Activated T-cell treated with anti-CD3 and anti-CD28 coated beads, Interleukin-2, amount 50 U/mL, for 24 hours (primary cell): ENCODE measurements at regions not wholly inside any gene's neighbourhood (a gene's known extent, or its start where the extent isn't known, plus 50 kb on each side); places are given as distances from the start of the nearest gene placed in this dataset.
A peak's percentile ranks its signal among the peaks of the same experiment; 100 is the strongest.

Experiments used
- DNase-seq: peaks from one replicate; pipeline ENCODE4 v3.0.0-alpha.2; 2020
- H3K27ac Mint-ChIP-seq: 2 replicates; pipeline ENCODE4 v1.8.0; 2020; ENCODE audit warnings: mild to moderate bottlenecking, mixed read lengths
- H3K27me3 Mint-ChIP-seq: 2 replicates; pipeline ENCODE4 v1.8.0; 2020; ENCODE audit warnings: mixed read lengths
- H3K36me3 Mint-ChIP-seq: 2 replicates; pipeline ENCODE4 v1.8.0; 2020; ENCODE audit warnings: low read depth, mixed read lengths
- H3K4me1 Mint-ChIP-seq: 2 replicates; pipeline ENCODE4 v1.8.0; 2020; ENCODE audit warnings: low read depth, mixed read lengths
- H3K4me3 Mint-ChIP-seq: 2 replicates; pipeline ENCODE4 v1.8.0; 2020; ENCODE audit warnings: mild to moderate bottlenecking, moderate library complexity, mixed read lengths
- H3K9me3 Mint-ChIP-seq: 2 replicates; pipeline ENCODE4 v1.8.0; 2020; ENCODE audit warnings: mixed read lengths

DNA sequence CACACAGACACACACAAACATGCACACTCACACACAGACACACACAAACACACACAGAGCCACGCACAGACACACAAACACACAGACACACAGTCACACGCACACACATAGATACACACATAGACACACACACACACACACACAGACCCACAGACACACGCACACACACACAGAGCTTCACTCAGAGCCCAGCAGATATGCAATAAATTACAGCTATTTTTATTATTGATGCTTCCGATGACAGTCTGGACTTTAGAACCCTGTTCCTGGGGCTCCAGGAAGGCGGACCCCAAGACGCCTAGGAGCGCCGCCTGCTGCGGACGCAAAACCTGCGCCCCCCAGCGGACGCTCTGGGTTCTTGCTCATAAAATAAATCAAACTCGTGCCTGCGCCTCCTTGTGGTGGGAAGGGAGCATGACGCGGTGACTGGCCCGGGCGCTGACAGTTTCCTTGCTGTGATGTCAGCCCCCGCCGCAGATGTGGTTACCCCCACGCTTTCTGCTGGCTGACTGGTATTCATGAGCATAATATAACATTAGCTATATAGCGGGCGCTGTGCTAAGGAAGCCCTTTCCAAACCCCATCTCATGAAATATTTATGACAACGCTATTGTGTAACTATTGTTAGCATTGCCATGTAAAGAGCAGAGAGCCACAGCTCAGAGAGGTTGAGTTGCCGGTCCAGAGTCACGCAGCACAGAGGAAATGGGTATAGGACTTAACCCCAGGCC is 64.4 kb upstream of the TM9SF2 start:
- Mint-ChIP-seq H3K27ac (peak overlapping the region; percentile 89), H3K9me3 (no peaks in the 10 kb centered on the region), H3K36me3 (no peaks in the 10 kb centered on the region), H3K4me3 (peak overlapping the region; percentile 50), H3K4me1 (peaks cover 69% of the 10 kb centered on the region), H3K27me3 (peaks cover 9% of the 10 kb centered on the region)
- peak; percentile 97 for DNase-seq

GRCh38 chr13:99439048-99439447 is 62.2 kb upstream of the TM9SF2 start:
- Mint-ChIP-seq H3K9me3 (no peaks in the 10 kb centered on the region), H3K4me1 (peaks cover 47% of the 10 kb centered on the region), H3K36me3 (no peaks in the 10 kb centered on the region), H3K27ac (no peak overlapping the region), H3K27me3 (peaks cover 9% of the 10 kb centered on the region), H3K4me3 (no peak overlapping the region)
- DNase-seq, result no peak

DNA sequence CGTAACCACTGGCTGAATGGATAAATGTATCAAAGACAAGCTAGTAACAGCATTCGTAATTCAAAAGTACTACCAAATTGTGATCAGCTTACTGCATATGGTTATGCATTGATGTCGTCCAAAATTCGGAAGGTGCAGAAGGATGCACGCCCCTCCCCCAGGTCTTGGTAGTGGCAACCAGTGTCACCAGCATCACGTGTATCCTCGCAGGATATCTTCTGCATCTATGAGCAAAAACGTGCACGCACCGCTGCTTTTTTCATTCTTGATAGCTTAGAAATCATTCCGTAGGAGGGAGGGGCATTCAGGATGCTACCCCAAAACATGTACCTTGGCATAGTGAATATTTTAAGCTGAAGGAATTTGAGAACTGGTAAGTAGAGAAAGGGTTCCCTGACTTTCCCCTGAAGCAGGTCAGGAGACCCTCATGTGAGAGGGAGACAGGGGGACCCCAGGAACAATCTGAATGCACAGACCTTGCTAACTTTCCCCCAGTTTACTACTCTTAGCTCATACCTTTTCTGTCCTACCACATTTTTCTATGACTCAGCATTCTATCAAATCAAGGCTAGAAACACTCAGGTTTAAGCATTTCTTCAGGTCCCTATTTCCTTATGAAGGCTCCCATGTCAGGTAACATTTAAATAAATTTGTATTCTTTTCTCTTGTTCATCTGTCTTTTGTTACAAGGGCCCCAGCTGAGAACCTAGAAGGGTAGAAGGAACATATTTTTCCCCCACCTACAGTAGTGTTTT is 61.2 kb upstream of the TM9SF2 start:
- no peak for DNase-seq
- Mint-ChIP-seq H3K27ac (no peak overlapping the region), H3K9me3 (no peaks in the 10 kb centered on the region), H3K4me3 (no peak overlapping the region), H3K36me3 (no peaks in the 10 kb centered on the region), H3K27me3 (peaks cover 9% of the 10 kb centered on the region), H3K4me1 (peaks cover 39% of the 10 kb centered on the region)

DNA sequence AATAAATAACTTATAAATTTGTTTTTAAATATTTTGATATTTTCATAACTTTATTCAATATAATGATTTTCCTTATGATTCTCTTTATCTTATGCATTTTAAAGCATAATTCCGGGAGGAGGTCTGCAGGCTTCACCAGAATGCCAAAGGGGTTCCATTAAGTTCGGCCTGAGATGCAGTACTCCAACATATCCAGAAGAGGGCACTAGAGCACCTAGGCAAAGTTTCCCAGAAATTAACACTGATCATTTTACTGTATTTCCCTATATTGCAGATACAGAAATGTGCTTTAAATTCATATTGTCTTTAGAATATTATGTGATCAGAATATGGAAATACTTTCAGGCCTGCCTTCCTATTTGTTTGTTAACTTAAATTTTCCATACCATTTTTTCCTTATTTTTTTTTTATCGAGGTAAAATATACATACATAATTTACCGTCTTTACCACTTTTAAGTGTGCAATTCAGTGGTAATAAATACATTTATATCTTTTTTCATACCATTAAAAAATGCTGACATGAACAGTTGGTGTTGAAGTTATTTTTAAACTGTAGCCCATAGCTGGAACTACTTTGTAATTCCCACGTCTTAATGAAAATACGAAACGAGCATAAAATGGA is 58.9 kb upstream of the TM9SF2 start:
- H3K9me3 Mint-ChIP-seq, result no peaks in the 10 kb centered on the region
- H3K4me3 Mint-ChIP-seq, result no peak overlapping the region
- H3K27me3 Mint-ChIP-seq, result peaks cover 9% of the 10 kb centered on the region
- peaks cover 15% of the 10 kb centered on the region for H3K4me1 Mint-ChIP-seq
- DNase-seq, result no peak
- H3K36me3 Mint-ChIP-seq, result no peaks in the 10 kb centered on the region
- no peak overlapping the region for H3K27ac Mint-ChIP-seq

DNA sequence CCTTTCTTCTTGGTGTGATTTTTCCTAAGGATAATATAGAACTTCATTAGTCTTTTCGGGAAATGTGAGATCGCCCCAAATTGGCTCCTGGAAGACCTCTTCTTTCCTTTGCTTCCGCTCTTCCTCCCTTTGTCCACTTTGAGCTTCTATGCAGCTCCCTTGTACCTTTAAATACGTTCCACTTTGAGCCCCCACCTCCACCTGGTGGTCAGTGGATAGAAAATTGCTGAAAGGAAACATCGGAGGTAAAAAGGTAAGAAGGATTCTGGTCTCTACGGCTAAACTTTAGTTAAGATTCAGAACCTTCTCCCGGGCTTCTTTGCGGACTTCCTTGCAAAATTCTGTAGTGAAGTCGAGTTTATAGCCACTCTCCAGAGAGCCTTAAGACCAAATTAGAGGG is 55.0 kb upstream of the TM9SF2 start:
- H3K4me1 Mint-ChIP-seq, result peaks cover 8% of the 10 kb centered on the region
- DNase-seq, result no peak
- no peak overlapping the region for H3K27ac Mint-ChIP-seq
- H3K4me3 Mint-ChIP-seq, result no peak overlapping the region
- H3K36me3 Mint-ChIP-seq, result no peaks in the 10 kb centered on the region
- no peaks in the 10 kb centered on the region for H3K9me3 Mint-ChIP-seq
- H3K27me3 Mint-ChIP-seq, result no peaks in the 10 kb centered on the region

DNA sequence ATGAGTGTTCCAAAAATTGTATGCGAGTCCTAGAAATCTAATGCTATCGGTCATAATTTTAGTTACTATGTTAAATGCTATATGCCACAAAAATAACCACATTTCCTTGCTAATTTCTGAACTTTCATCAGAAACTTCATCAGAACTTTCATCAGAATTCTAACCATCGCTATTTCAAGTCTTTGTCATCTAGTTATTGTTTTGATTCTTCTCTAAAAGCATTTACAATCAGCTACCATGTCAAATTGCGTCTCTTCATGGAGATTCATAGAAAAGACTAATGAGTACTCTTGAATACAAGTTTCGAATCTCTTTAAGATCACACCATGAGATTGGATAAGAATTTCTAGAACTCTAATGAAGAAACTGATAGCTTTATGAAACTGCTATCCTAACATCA is 52.7 kb upstream of the TM9SF2 start:
- Mint-ChIP-seq H3K27ac (peak overlapping the region; percentile 75), H3K27me3 (no peaks in the 10 kb centered on the region), H3K4me3 (no peak overlapping the region), H3K4me1 (peaks cover 17% of the 10 kb centered on the region), H3K36me3 (no peaks in the 10 kb centered on the region), H3K9me3 (no peaks in the 10 kb centered on the region)
- DNase-seq, result no peak

DNA sequence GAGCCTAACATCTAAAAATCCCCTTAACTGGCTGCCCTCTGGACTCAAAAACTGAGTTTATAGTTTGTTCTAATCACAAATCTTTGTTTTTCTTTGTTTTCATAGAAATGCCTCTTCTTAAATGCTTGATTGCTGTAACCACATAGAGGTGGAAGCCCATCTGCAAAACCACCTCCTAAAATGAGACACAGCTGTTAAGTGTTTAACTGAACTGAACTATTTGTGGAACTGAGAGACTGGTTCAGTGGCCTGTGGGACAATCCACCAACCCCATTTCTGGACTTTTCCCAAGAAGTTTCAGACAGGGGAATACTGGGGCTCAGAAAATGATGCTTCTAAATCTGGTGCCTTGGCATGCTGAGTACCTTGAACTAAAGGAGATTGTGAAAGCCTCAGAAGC is 50.9 kb upstream of the TM9SF2 start:
- no peaks in the 10 kb centered on the region for H3K36me3 Mint-ChIP-seq
- no peak overlapping the region for H3K27ac Mint-ChIP-seq
- H3K9me3 Mint-ChIP-seq, result peaks cover 7% of the 10 kb centered on the region
- no peak overlapping the region for H3K4me3 Mint-ChIP-seq
- H3K27me3 Mint-ChIP-seq, result peaks cover 4% of the 10 kb centered on the region
- no peak for DNase-seq
- peaks cover 17% of the 10 kb centered on the region for H3K4me1 Mint-ChIP-seq
